Common myeloid progenitor, CD34-positive (primary cell): ENCODE measurements at regions not wholly inside any gene's neighbourhood (a gene's known extent, or its start where the extent isn't known, plus 50 kb on each side); places are given as distances from the start of the nearest gene placed in this dataset.

Experiments used
- CTCF ChIA-PET: fragments of 350-600 bp; sonication (Branson Sonifier 250); formaldehyde crosslinking; loops from one replicate; lab custom pipeline; 2021; ENCODE audit warnings: antibody characterized with exemption; lab: Charles Lee
- POLR2A ChIA-PET: fragments of 350-600 bp; sonication (Branson Sonifier 250); formaldehyde crosslinking; loops from one replicate; lab custom pipeline; 2021; ENCODE audit warnings: antibody characterized with exemption; lab: Charles Lee
- DNase-seq, 3 donors: peaks; one replicate each; pipeline versions ENCODE4 v3.0.0 to v3.0.0-alpha.2; 2013
- H3K27ac ChIP-seq, 2 experiments: 1 replicate in 1 of 2; 2 replicates in 1 of 2; pipeline ENCODE4 v1.7.0; 2013; ENCODE audit warnings: inconsistent platforms in 2 of 2, low read length in 2 of 2, mild to moderate bottlenecking in 2 of 2, low read depth in 1 of 2, moderate library complexity in 1 of 2; ENCODE audit not compliant: severe bottlenecking in 2 of 2, insufficient read depth in 1 of 2, poor library complexity in 1 of 2
- H3K27me3 ChIP-seq, 5 experiments: replicated peaks in 2 of 5; 1 replicate in 3 of 5; 2 replicates in 2 of 5; pipeline versions ENCODE4 v1.6.1 to v1.7.0; 2013; ENCODE audit warnings: low read length in 4 of 5, mild to moderate bottlenecking in 2 of 5, moderate library complexity in 2 of 5, inconsistent platforms in 1 of 5; ENCODE audit not compliant: insufficient read depth in 5 of 5, control insufficient read depth in 4 of 5
- H3K36me3 ChIP-seq, 4 experiments: 1 replicate in 2 of 4; 2 replicates in 2 of 4; pipeline versions ENCODE4 v1.6.1 to v1.7.0; 2013; ENCODE audit warnings: low read length in 3 of 4, control low read depth in 1 of 4, mild to moderate bottlenecking in 1 of 4; ENCODE audit not compliant: control insufficient read depth in 4 of 4, insufficient read depth in 4 of 4
- H3K4me1 ChIP-seq, 4 experiments: 1 replicate in 3 of 4; 2 replicates in 1 of 4; pipeline versions ENCODE4 v1.6.1 to v1.7.1; 2013; ENCODE audit warnings: low read length in 3 of 4, mild to moderate bottlenecking in 3 of 4, control low read depth in 1 of 4, inconsistent platforms in 1 of 4, moderate library complexity in 1 of 4; ENCODE audit not compliant: control insufficient read depth in 4 of 4, insufficient read depth in 4 of 4; ENCODE audit errors: control extremely low read depth in 1 of 4
- H3K4me3 ChIP-seq, 7 experiments: 1 replicate in 4 of 7; 2 replicates in 3 of 7; pipeline versions ENCODE4 v1.5.1 to v1.7.0; 2013; ENCODE audit warnings: mild to moderate bottlenecking in 7 of 7, low read length in 6 of 7, moderate library complexity in 6 of 7, inconsistent platforms in 2 of 7, low read depth in 2 of 7, control low read depth in 1 of 7; ENCODE audit not compliant: insufficient read depth in 4 of 7, control insufficient read depth in 1 of 7; ENCODE audit errors: extremely low read depth in 1 of 7
- H3K9me3 ChIP-seq, 5 experiments: 1 replicate in 4 of 5; 2 replicates in 1 of 5; pipeline versions ENCODE4 v1.6.1 to v1.7.1; 2013; ENCODE audit warnings: low read length in 4 of 5, mild to moderate bottlenecking in 2 of 5, inconsistent platforms in 1 of 5, low read depth in 1 of 5, moderate library complexity in 1 of 5; ENCODE audit not compliant: control insufficient read depth in 4 of 5, insufficient read depth in 2 of 5; ENCODE audit errors: control extremely low read depth in 1 of 5
- WGBS: methylation state at CpG from one replicate; pipeline ENCODE4 v1.1.5; 2013; ENCODE audit not compliant: insufficient coverage; 5-methylcytosine and 5-hydroxymethylcytosine counted together

- Histone ChIP-seq H3K27ac (no peak overlapping the region), H3K9me3 (peaks cover 0 to 9% (median 1%) of the 10 kb centered on the region in 5 experiments), H3K27me3 (no peaks in the 10 kb centered on the region), H3K4me3 (no peak overlapping the region), H3K36me3 (no peaks in the 10 kb centered on the region), H3K4me1 (no peaks in the 10 kb centered on the region)
- POLR2A ChIA-PET: no interaction called here
- no peak for DNase-seq
- WGBS: no CpG with 5 or more reads among the region's 2 CpGs
- CTCF ChIA-PET: no interaction called here
Measured at GRCh38 chr4:62591756-62592155, 1391.6 kb downstream of the ADGRL3 start.

- CTCF ChIA-PET: no interaction called here
Measured at GRCh38 chr4:62588671-62589070, 1388.5 kb downstream of the ADGRL3 start.

GRCh38 chr4:62571494-62571893 is 1371.4 kb downstream of the ADGRL3 start:
- no peaks in the 10 kb centered on the region for H3K4me1 ChIP-seq
- no peak overlapping the region for H3K4me3 ChIP-seq
- no peaks in the 10 kb centered on the region for H3K27me3 ChIP-seq
- no peak overlapping the region for H3K27ac ChIP-seq
- no peaks in the 10 kb centered on the region for H3K9me3 ChIP-seq
- no peaks in the 10 kb centered on the region for H3K36me3 ChIP-seq
- ChIA-PET POLR2A (no interaction called here), CTCF (no interaction called here)
- no peak for DNase-seq
- WGBS: 94% methylated on average over 4 of the region's 4 CpGs

More at GRCh38 chr4:62588671-62589070, 1388.5 kb downstream of the ADGRL3 start:
- Histone ChIP-seq H3K4me1 (no peaks in the 10 kb centered on the region), H3K27me3 (no peaks in the 10 kb centered on the region), H3K27ac (no peak overlapping the region), H3K4me3 (no peak overlapping the region), H3K9me3 (peaks cover 0 to 9% (median 1%) of the 10 kb centered on the region in 5 experiments), H3K36me3 (no peaks in the 10 kb centered on the region)
- no peak for DNase-seq
- POLR2A ChIA-PET: no interaction called here
- WGBS: no CpG with 5 or more reads among the region's 1 CpG

- ChIA-PET CTCF (no interaction called here), POLR2A (no interaction called here)
- H3K4me1 ChIP-seq: no peaks in the 10 kb centered on the region
- no peaks in the 10 kb centered on the region for H3K36me3 ChIP-seq
- DNase-seq: no peak
- H3K27ac ChIP-seq: no peak overlapping the region
- H3K27me3 ChIP-seq: no peaks in the 10 kb centered on the region
- H3K9me3 ChIP-seq: no peaks in the 10 kb centered on the region
- no peak overlapping the region for H3K4me3 ChIP-seq
Measured at GRCh38 chr4:62560858-62561257, 1360.7 kb downstream of the ADGRL3 start.

- WGBS: 100% methylated on average over 1 of the region's 2 CpGs
- no peaks in the 10 kb centered on the region for H3K4me1 ChIP-seq
- CTCF ChIA-PET: no interaction called here
- H3K9me3 ChIP-seq: no peaks in the 10 kb centered on the region
- H3K36me3 ChIP-seq: no peaks in the 10 kb centered on the region
- H3K27ac ChIP-seq: no peak overlapping the region
- H3K4me3 ChIP-seq: no peak overlapping the region
- H3K27me3 ChIP-seq: peaks cover 0 to 3% (median 0%) of the 10 kb centered on the region in 5 experiments
- POLR2A ChIA-PET: no interaction called here
- DNase-seq: no peak
Measured at GRCh38 chr4:62550121-62550520, 1350.0 kb downstream of the ADGRL3 start.

GRCh38 chr4:62549601-62550000 is 1349.5 kb downstream of the ADGRL3 start:
- H3K4me1 ChIP-seq: peaks cover 0 to under 1% (median 0%) of the 10 kb centered on the region in 4 experiments
- H3K36me3 ChIP-seq: no peaks in the 10 kb centered on the region
- no peak for DNase-seq
- H3K27ac ChIP-seq: no peak overlapping the region
- no peak overlapping the region for H3K4me3 ChIP-seq
- H3K9me3 ChIP-seq: no peaks in the 10 kb centered on the region
- POLR2A ChIA-PET: no interaction called here
- CTCF ChIA-PET: no interaction called here
- 100% methylated on average over 1 of the region's 1 CpG for WGBS
- H3K27me3 ChIP-seq: peaks cover 0 to 5% (median 0%) of the 10 kb centered on the region in 5 experiments

GRCh38 chr4:62548765-62549164 is 1348.6 kb downstream of the ADGRL3 start:
- ChIA-PET POLR2A (no interaction called here), CTCF (no interaction called here)
- no peak for DNase-seq
- H3K9me3 ChIP-seq: no peaks in the 10 kb centered on the region
- no peak overlapping the region for H3K27ac ChIP-seq
- H3K27me3 ChIP-seq: peaks cover 0 to 5% (median 0%) of the 10 kb centered on the region in 5 experiments
- no peaks in the 10 kb centered on the region for H3K36me3 ChIP-seq
- H3K4me3 ChIP-seq: no peak overlapping the region
- peaks cover 0 to 7% (median 3%) of the 10 kb centered on the region in 4 experiments for H3K4me1 ChIP-seq
